SK-N-SH (cell line): ENCODE measurements at regions not wholly inside any gene's neighbourhood (a gene's known extent, or its start where the extent isn't known, plus 50 kb on each side); places are given as distances from the start of the nearest gene placed in this dataset.
A peak's percentile ranks its signal among the peaks of the same experiment; 100 is the strongest.

ENCODE experiments used
- CTCF ChIA-PET: fragments of 300-600, 350-600 bp; formaldehyde crosslinking; extraction: SDS; loops from one replicate; lab custom pipeline; 2021; lab: Yijun Ruan, JAX
- POLR2A ChIA-PET: fragments of 350-600 bp; sonication (Branson Sonifier 250); formaldehyde crosslinking; extraction: SDS; loops from one replicate; lab custom pipeline; 2020; ENCODE audit warnings: antibody characterized with exemption, inconsistent platforms; lab: Yijun Ruan, JAX
- DNase-seq: peaks from one replicate; pipeline ENCODE4 v3.0.0; 2012
- H2AFZ ChIP-seq: fragments of 200-600 bp; sonication (generic); 2 replicates; pipeline ENCODE4 v1.8.1; 2016; ENCODE audit warnings: antibody characterized with exemption, mild to moderate bottlenecking, low read depth
- H3F3A ChIP-seq: fragments of 200-600 bp; sonication (generic); replicated peaks from 2 replicates; pipeline ENCODE3; 2016; ENCODE audit warnings: antibody characterized with exemption, mild to moderate bottlenecking; ENCODE audit not compliant: insufficient read depth
- H3K27ac ChIP-seq, 2 experiments: fragments of 200-500 bp in 1 of 2; fragments of 200-600 bp in 1 of 2; sonication (Bioruptor generic) in 1 of 2; sonication (generic), shearing (Covaris generic) in 1 of 2; 2 replicates each; pipeline versions ENCODE4 v1.5.1 to v1.6.1; 2014 to 2016; ENCODE audit warnings: low read depth in 2 of 2, inconsistent platforms in 1 of 2, low read length in 1 of 2, mild to moderate bottlenecking in 1 of 2, mixed read lengths in 1 of 2
- H3K27me3 ChIP-seq: fragments of 200-600 bp; sonication (generic), shearing (Covaris generic); 2 replicates; pipeline ENCODE4 v1.6.1; 2016; ENCODE audit warnings: mixed run types; ENCODE audit not compliant: insufficient read depth
- H3K36me3 ChIP-seq, 2 experiments: fragments of 200-500 bp in 1 of 2; fragments of 200-600 bp in 1 of 2; sonication (Bioruptor generic) in 1 of 2; sonication (generic) in 1 of 2; replicated peaks in 1 of 2; 2 replicates each; pipeline versions ENCODE3 to v1.5.1; 2014 to 2016; ENCODE audit warnings: low read length in 1 of 2, mild to moderate bottlenecking in 1 of 2; ENCODE audit not compliant: insufficient read depth in 2 of 2, control insufficient read depth in 1 of 2
- H3K4me1 ChIP-seq, 2 experiments: fragments of 200-500 bp in 1 of 2; fragments of 200-600 bp in 1 of 2; sonication (Bioruptor generic) in 1 of 2; sonication (generic), shearing (Covaris generic) in 1 of 2; 2 replicates each; pipeline versions ENCODE4 v1.5.1 to v1.6.1; 2014 to 2016; ENCODE audit warnings: low read depth in 1 of 2, low read length in 1 of 2, mixed run types in 1 of 2; ENCODE audit not compliant: insufficient read depth in 2 of 2, control insufficient read depth in 1 of 2
- H3K4me2 ChIP-seq: fragments of 200-600 bp; sonication (generic), shearing (Covaris generic); 2 replicates; pipeline ENCODE4 v1.6.1; 2017; ENCODE audit warnings: mixed run types
- H3K4me3 ChIP-seq, 2 experiments: fragments of 200-500 bp in 1 of 2; fragments of 200-600 bp in 1 of 2; sonication (Bioruptor generic) in 1 of 2; sonication (generic), shearing (Covaris generic) in 1 of 2; 2 replicates each; pipeline versions ENCODE4 v1.5.1 to v1.8.1; 2014 to 2016; ENCODE audit warnings: low read depth in 2 of 2, inconsistent platforms in 1 of 2, low read length in 1 of 2, mild to moderate bottlenecking in 1 of 2, mixed read lengths in 1 of 2, moderate library complexity in 1 of 2
- H3K79me2 ChIP-seq: fragments of 200-600 bp; sonication (generic); 2 replicates; pipeline ENCODE4 v1.8.1; 2017; ENCODE audit warnings: mild to moderate bottlenecking; ENCODE audit not compliant: insufficient read depth
- H3K9ac ChIP-seq: fragments of 200-600 bp; sonication (generic); 2 replicates; pipeline ENCODE4 v1.6.1; 2017; ENCODE audit warnings: mixed run types
- H3K9me2 ChIP-seq: fragments of 200-600 bp; sonication (generic); 2 replicates; pipeline ENCODE4 v1.6.1; 2017; ENCODE audit warnings: mixed run types
- H3K9me3 ChIP-seq: fragments of 200-600 bp; sonication (generic); 2 replicates; pipeline ENCODE4 v1.6.1; 2017; ENCODE audit warnings: mixed run types, mild to moderate bottlenecking, moderate library complexity
- H4K20me1 ChIP-seq: fragments of 200-600 bp; sonication (generic); 2 replicates; pipeline ENCODE4 v1.6.1; 2017; ENCODE audit warnings: mild to moderate bottlenecking, mixed run types; ENCODE audit not compliant: insufficient read depth
- CHD2 ChIP-seq: fragments of 150-350 bp; IDR thresholded peaks from 2 replicates; pipeline ENCODE4 v1.6.1; 2018; ENCODE audit warnings: low read length; ENCODE audit not compliant: partially characterized antibody
- EP300 ChIP-seq, 2 experiments: IDR thresholded peaks; 2 replicates each; pipeline versions ENCODE4 v1.4.0 to v1.6.1; 2012; ENCODE audit warnings: borderline replicate concordance in 1 of 2, low read depth in 1 of 2, low read length in 1 of 2
- FOSL2 ChIP-seq: IDR thresholded peaks from 2 replicates; pipeline ENCODE4 v1.4.0; 2012; ENCODE audit warnings: low read depth, mild to moderate bottlenecking, moderate library complexity, borderline replicate concordance
- FOXM1 ChIP-seq: IDR thresholded peaks from 2 replicates; pipeline ENCODE4 v1.4.0; 2012; ENCODE audit warnings: low read depth, mild to moderate bottlenecking
- GABPA ChIP-seq: IDR thresholded peaks from 2 replicates; pipeline ENCODE4 v1.4.0; 2012; ENCODE audit warnings: low read depth, mild to moderate bottlenecking
- JUND ChIP-seq: IDR thresholded peaks from 2 replicates; pipeline ENCODE4 v1.4.0; 2012
- MEF2A ChIP-seq: IDR thresholded peaks from 2 replicates; pipeline ENCODE4 v1.4.0; 2012; ENCODE audit warnings: low read depth, borderline replicate concordance
- NFIC ChIP-seq: IDR thresholded peaks from 2 replicates; pipeline ENCODE4 v1.4.0; 2012; ENCODE audit warnings: borderline replicate concordance
- POLR2AphosphoS5 ChIP-seq: IDR thresholded peaks from 2 replicates; pipeline ENCODE4 v1.6.1; 2012; ENCODE audit warnings: low read depth, low read length
- RAD21 ChIP-seq: IDR thresholded peaks from 2 replicates; pipeline ENCODE4 v1.6.1; 2012; ENCODE audit warnings: mild to moderate bottlenecking, low read length
- RXRA ChIP-seq: IDR thresholded peaks from 2 replicates; pipeline ENCODE4 v1.4.0; 2012; ENCODE audit warnings: low read depth, mild to moderate bottlenecking, borderline replicate concordance
- SIN3A ChIP-seq: IDR thresholded peaks from 2 replicates; pipeline ENCODE4 v1.6.1; 2012; ENCODE audit warnings: low read depth, mild to moderate bottlenecking, low read length, moderate library complexity, borderline replicate concordance
- TCF12 ChIP-seq: IDR thresholded peaks from 2 replicates; pipeline ENCODE4 v1.4.0; 2012
- TEAD4 ChIP-seq: IDR thresholded peaks from 2 replicates; pipeline ENCODE4 v1.4.0; 2012; ENCODE audit warnings: mild to moderate bottlenecking, borderline replicate concordance; ENCODE audit not compliant: insufficient read depth
- USF2 ChIP-seq: fragments of 150-350 bp; IDR thresholded peaks from 2 replicates; pipeline ENCODE4 v1.6.1; 2017; ENCODE audit warnings: antibody characterized with exemption, low read length, low read depth, borderline replicate concordance
- YY1 ChIP-seq: IDR thresholded peaks from 2 replicates; pipeline ENCODE4 v1.4.0; 2012; ENCODE audit warnings: low read depth, mild to moderate bottlenecking
- WGBS: methylation state at CpG from one replicate; pipeline ENCODE4 v1.1.6; 2017; ENCODE audit warnings: low lambda C conversion rate; 5-methylcytosine and 5-hydroxymethylcytosine counted together
- TF ChIP-seq, protein P1 (sequence below): IDR thresholded peaks from 2 replicates; pipeline ENCODE4; 2012
- TF ChIP-seq, protein P2 (sequence below): fragments of 150-350 bp; IDR thresholded peaks from 2 replicates; pipeline ENCODE4 v1.6.1; 2016; ENCODE audit warnings: mild to moderate bottlenecking, low read depth, low read length

DNA sequence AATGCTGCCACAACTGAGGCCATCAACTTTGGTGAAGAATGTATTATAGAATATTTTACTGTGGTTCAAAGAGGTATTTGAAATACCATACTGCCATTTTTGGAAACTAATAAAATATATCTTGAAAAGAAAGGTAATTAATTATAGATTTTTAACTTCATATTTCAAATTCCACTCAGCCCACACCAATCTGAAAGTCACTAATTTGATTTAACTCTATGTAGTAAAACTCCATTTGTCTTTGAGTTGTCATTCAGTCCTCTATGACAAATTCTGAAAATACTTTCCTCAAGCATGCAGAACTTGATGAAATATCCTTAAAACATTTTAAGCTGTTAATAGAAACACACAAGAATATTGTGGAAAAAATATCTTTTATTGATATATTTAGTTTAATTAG, 1196.7 kb upstream of the CITED2 start:
- CTCF ChIA-PET = no interaction called here
- no peaks in the 10 kb centered on the region for H4K20me1 ChIP-seq

DNA sequence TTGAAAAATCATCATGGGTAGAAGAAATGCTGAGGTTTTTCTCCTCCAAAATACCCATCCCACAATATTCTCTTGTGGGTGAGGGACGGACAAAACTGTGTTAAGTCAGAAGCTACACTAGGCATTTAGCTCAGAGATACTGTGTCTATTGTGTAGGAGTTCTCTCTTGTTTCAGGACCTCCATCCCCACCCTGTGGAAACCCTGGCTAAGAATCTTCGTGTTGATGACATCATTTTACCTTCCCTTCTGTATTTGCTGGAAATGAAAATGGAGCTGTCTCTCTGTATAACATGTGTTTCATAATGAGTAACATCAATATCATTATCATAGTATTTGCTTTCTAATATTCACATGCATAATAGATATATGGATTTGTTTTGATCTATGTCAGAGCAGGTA, 1193.0 kb upstream of the CITED2 start:
- ChIA-PET CTCF (no interaction called here), POLR2A (no interaction called here)
- H3K36me3 ChIP-seq = peaks cover 0 to 10% of the 10 kb centered on the region in 2 experiments
- H3K4me2 ChIP-seq = no peak overlapping the region
- H3K4me3 ChIP-seq = no peak overlapping the region
- no peaks in the 10 kb centered on the region for H3K9me3 ChIP-seq
- H3K79me2 ChIP-seq = no peaks in the 10 kb centered on the region
- peaks cover 0 to 22% of the 10 kb centered on the region in 2 experiments; a peak in 3 of 4 replicates for H3K4me1 ChIP-seq
- no peaks in the 10 kb centered on the region for H4K20me1 ChIP-seq
- peak overlapping the region; percentile 56; the same call in 1 of the 2 replicates for H2AFZ ChIP-seq
- TF ChIP-seq JUND (no peak), MEF2A (no peak), CHD2 (no peak), TEAD4 (no peak), TCF12 (no peak), USF2 (no peak), RAD21 (0 out of 2 replicates have a peak, but pooled peaks have one; percentile 18)
- TF ChIP-seq, protein P1, sequence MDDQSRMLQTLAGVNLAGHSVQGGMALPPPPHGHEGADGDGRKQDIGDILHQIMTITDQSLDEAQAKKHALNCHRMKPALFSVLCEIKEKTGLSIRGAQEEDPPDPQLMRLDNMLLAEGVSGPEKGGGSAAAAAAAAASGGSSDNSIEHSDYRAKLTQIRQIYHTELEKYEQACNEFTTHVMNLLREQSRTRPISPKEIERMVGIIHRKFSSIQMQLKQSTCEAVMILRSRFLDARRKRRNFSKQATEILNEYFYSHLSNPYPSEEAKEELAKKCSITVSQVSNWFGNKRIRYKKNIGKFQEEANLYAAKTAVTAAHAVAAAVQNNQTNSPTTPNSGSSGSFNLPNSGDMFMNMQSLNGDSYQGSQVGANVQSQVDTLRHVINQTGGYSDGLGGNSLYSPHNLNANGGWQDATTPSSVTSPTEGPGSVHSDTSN = no peak
- TF ChIP-seq, protein P2, sequence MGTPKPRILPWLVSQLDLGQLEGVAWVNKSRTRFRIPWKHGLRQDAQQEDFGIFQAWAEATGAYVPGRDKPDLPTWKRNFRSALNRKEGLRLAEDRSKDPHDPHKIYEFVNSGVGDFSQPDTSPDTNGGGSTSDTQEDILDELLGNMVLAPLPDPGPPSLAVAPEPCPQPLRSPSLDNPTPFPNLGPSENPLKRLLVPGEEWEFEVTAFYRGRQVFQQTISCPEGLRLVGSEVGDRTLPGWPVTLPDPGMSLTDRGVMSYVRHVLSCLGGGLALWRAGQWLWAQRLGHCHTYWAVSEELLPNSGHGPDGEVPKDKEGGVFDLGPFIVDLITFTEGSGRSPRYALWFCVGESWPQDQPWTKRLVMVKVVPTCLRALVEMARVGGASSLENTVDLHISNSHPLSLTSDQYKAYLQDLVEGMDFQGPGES = no peak
- H3K27me3 ChIP-seq = no peaks in the 10 kb centered on the region
- H3K9me2 ChIP-seq = no peaks in the 10 kb centered on the region
- 9% methylated on average over 2 of the region's 2 CpGs for WGBS
- H3K9ac ChIP-seq = 0 out of 2 replicates have a peak overlapping the region, but pooled peaks have one; percentile 31
- peak overlapping the region; percentile 76 to 85 for H3K27ac ChIP-seq
- no peak for DNase-seq
- H3F3A ChIP-seq = peaks cover 37% of the 10 kb centered on the region

More for the DNA sequence above, 1196.7 kb upstream of the CITED2 start:
- no peak overlapping the region for H3K4me3 ChIP-seq
- H3K4me2 ChIP-seq = peak overlapping the region; percentile 53; the same call in 1 of the 2 replicates
- no peaks in the 10 kb centered on the region for H3K27me3 ChIP-seq
- H3F3A ChIP-seq = peaks cover 50% of the 10 kb centered on the region
- no peaks in the 10 kb centered on the region for H3K9me3 ChIP-seq
- peaks cover 0 to 25% of the 10 kb centered on the region in 2 experiments; a peak in 3 of 4 replicates for H3K4me1 ChIP-seq
- H3K79me2 ChIP-seq = no peaks in the 10 kb centered on the region; the same call in 1 of the 2 replicates
- POLR2A ChIA-PET = no interaction called here
- peak overlapping the region; percentile 94 to 95; a peak in 3 of 4 replicates for H3K27ac ChIP-seq
- peaks cover 0 to 10% of the 10 kb centered on the region in 2 experiments for H3K36me3 ChIP-seq
- no peak for DNase-seq
- TF ChIP-seq YY1 (no peak), MEF2A (peak; percentile 37), EP300 (IDR thresholded peaks at IDR 0.05; ENCODE audit: borderline replicate concordance in 1 of 2, low read depth in 1 of 2, low read length in 1 of 2) (peak; percentile 40 to 90), SIN3A (no peak), POLR2AphosphoS5 (peak; percentile 46; the same call in 1 of the 2 replicates), FOXM1 (peak; percentile 61; the same call in 1 of the 2 replicates), JUND (peak; percentile 69), RXRA (peak; percentile 24; the same call in 1 of the 2 replicates), GABPA (no peak), TCF12 (peak; percentile 58), NFIC (peak; percentile 44; the same call in 1 of the 2 replicates), FOSL2 (peak; percentile 38; the same call in 1 of the 2 replicates), TEAD4 (peak; percentile 56; the same call in 1 of the 2 replicates)
- TF ChIP-seq, protein P1 = peak; percentile 83
- no peaks in the 10 kb centered on the region for H3K9me2 ChIP-seq
- H3K9ac ChIP-seq = peak overlapping the region; percentile 64; the same call in 1 of the 2 replicates
- no peak overlapping the region for H2AFZ ChIP-seq
